ENCODE measurements at regions not wholly inside any gene's neighbourhood (a gene's known extent, or its start where the extent isn't known, plus 50 kb on each side); places are given as distances from the start of the nearest gene placed in this dataset.

- no peak overlapping the region for H3K27ac ChIP-seq
Measured at GRCh38 chr9:88037285-88037845, 63.0 kb upstream of the CDK20 start.

GRCh38 chr9:88034964-88035363 is 60.6 kb upstream of the CDK20 start:
- no peak overlapping the region for H3K27ac ChIP-seq
- no peak for TF ChIP-seq ZFX (IDR thresholded peaks at IDR 0.05; ENCODE audit: borderline replicate concordance)
- no peak for TF ChIP-seq CTCF (IDR thresholded peaks at IDR 0.05)

More at GRCh38 chr9:88037285-88037845, 63.0 kb upstream of the CDK20 start:
- TF ChIP-seq ZFX (IDR thresholded peaks at IDR 0.05; ENCODE audit: borderline replicate concordance), result no peak
- no peak for TF ChIP-seq CTCF (IDR thresholded peaks at IDR 0.05)

GRCh38 chr9:88033359-88033702 is 59.0 kb upstream of the CDK20 start:
- no peak overlapping the region for H3K27ac ChIP-seq
- TF ChIP-seq ZFX (IDR thresholded peaks at IDR 0.05; ENCODE audit: borderline replicate concordance) (no peak), CTCF (IDR thresholded peaks at IDR 0.05) (no peak)

- TF ChIP-seq ZFX (IDR thresholded peaks at IDR 0.05; ENCODE audit: borderline replicate concordance) (no peak), CTCF (IDR thresholded peaks at IDR 0.05) (no peak)
- no peak overlapping the region for H3K27ac ChIP-seq
Measured at GRCh38 chr9:88028338-88028737, 54.0 kb upstream of the CDK20 start.

- H3K27ac ChIP-seq, result no peak overlapping the region
- TF ChIP-seq ZFX (IDR thresholded peaks at IDR 0.05; ENCODE audit: borderline replicate concordance), result no peak
- TF ChIP-seq CTCF (IDR thresholded peaks at IDR 0.05), result no peak
Measured at GRCh38 chr9:88026118-88026479, 51.8 kb upstream of the CDK20 start.

- no peak overlapping the region for H3K27ac ChIP-seq
- TF ChIP-seq ZFX (IDR thresholded peaks at IDR 0.05; ENCODE audit: borderline replicate concordance), result no peak
- no peak for TF ChIP-seq CTCF (IDR thresholded peaks at IDR 0.05)
Measured at GRCh38 chr9:88025411-88026117, 51.2 kb upstream of the CDK20 start.

- TF ChIP-seq ZFX (IDR thresholded peaks at IDR 0.05; ENCODE audit: borderline replicate concordance) (no peak), CTCF (IDR thresholded peaks at IDR 0.05) (no peak)
- H3K27ac ChIP-seq, result no peak overlapping the region
Measured at GRCh38 chr9:88024896-88025295, 50.6 kb upstream of the CDK20 start.

Measured in 22Rv1 (cell line).